ENCODE measurements at regions not wholly inside any gene's neighbourhood (a gene's known extent, or its start where the extent isn't known, plus 50 kb on each side); places are given as distances from the start of the nearest gene placed in this dataset.

DNA sequence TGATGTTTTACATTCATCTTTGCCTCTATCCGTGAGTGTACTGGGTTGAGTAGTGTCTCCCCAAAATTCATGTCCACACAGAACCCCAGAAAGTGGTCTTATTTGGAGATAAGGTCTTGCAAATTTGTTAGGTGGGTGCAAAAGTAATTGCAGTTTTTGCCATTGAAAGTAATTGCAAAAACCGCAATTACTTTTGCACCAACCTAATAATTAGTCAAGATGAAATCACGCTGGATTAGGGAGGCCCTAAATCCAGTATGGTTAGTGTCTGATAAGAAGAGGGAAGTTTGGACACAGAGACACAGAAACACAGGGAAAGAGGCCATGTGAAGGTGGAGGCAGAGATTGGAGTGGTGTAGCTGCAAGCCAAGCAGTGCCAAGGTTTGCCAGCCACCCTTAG is 57.8 kb upstream of the SPRED2 start:
- Histone ChIP-seq H3K9ac (ENCODE audit: low read length) (no peak overlapping the region), H3K27ac (ENCODE audit: low read depth, low read length) (no peak overlapping the region), H3K4me1 (ENCODE audit: insufficient read depth, low read length) (no peaks in the 10 kb centered on the region), H3K4me3 (ENCODE audit: low read depth in 1 of 2, low read length in 2 of 2) (no peak overlapping the region), H3K36me3 (ENCODE audit: insufficient read depth, low read length) (no peaks in the 10 kb centered on the region), H3K9me3 (ENCODE audit: low read length) (no peaks in the 10 kb centered on the region), H3K27me3 (ENCODE audit: control insufficient read depth in 1 of 2, insufficient read depth in 2 of 2, low read length in 2 of 2) (no peaks in the 10 kb centered on the region)

DNA sequence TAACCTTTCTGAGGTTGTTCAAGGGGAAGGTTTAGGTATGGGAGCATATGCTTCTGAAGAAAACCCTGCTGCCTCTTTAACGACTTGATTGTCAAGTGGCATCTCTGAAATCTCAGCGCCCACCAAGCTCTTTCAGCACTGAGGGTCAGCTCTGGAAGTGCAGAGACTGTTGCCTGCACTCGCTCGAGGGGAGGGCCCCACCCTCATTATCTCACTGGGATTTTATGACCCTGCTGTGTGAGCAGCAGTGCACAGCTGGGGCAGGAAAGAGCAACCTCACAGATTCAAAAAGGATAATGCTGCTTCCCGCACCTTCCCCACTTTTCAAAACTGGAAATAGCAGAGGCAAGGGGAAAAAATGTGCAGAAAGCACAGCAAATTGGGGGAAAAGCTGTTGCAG is 56.9 kb upstream of the SPRED2 start:
- no peaks in the 10 kb centered on the region for H3K9me3 ChIP-seq (ENCODE audit: low read length)
- H3K27ac ChIP-seq (ENCODE audit: low read depth, low read length): no peak overlapping the region
- no peaks in the 10 kb centered on the region for H3K4me1 ChIP-seq (ENCODE audit: insufficient read depth, low read length)
- no peak overlapping the region for H3K4me3 ChIP-seq (ENCODE audit: low read depth in 1 of 2, low read length in 2 of 2)
- no peaks in the 10 kb centered on the region for H3K36me3 ChIP-seq (ENCODE audit: insufficient read depth, low read length)
- H3K9ac ChIP-seq (ENCODE audit: low read length): no peak overlapping the region
- H3K27me3 ChIP-seq (ENCODE audit: control insufficient read depth in 1 of 2, insufficient read depth in 2 of 2, low read length in 2 of 2): no peaks in the 10 kb centered on the region

DNA sequence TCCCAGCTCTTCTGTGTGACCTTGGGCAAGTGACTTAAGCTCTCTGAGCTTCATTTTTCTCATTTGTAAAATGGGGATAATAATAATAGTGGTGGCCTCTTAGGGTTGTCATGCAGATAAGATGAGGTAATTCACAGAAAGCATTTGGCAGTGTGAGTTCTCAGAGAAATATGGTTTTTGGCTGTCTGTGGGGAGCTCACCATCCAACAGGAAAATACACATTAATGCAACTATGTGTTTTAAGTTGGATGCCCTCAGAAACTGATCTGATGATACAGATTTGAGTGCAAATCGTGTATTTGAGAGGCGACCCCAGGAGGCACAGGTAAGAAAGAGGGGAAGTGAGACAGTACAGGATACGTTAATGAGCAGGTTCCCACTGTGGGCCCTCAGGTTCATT is 56.1 kb upstream of the SPRED2 start:
- no peak overlapping the region for H3K27ac ChIP-seq (ENCODE audit: low read depth, low read length)
- no peaks in the 10 kb centered on the region for H3K27me3 ChIP-seq (ENCODE audit: control insufficient read depth in 1 of 2, insufficient read depth in 2 of 2, low read length in 2 of 2)
- no peak overlapping the region for H3K4me3 ChIP-seq (ENCODE audit: low read depth in 1 of 2, low read length in 2 of 2)
- no peaks in the 10 kb centered on the region for H3K36me3 ChIP-seq (ENCODE audit: insufficient read depth, low read length)
- no peaks in the 10 kb centered on the region for H3K9me3 ChIP-seq (ENCODE audit: low read length)
- no peak overlapping the region for H3K9ac ChIP-seq (ENCODE audit: low read length)
- H3K4me1 ChIP-seq (ENCODE audit: insufficient read depth, low read length): no peaks in the 10 kb centered on the region

DNA sequence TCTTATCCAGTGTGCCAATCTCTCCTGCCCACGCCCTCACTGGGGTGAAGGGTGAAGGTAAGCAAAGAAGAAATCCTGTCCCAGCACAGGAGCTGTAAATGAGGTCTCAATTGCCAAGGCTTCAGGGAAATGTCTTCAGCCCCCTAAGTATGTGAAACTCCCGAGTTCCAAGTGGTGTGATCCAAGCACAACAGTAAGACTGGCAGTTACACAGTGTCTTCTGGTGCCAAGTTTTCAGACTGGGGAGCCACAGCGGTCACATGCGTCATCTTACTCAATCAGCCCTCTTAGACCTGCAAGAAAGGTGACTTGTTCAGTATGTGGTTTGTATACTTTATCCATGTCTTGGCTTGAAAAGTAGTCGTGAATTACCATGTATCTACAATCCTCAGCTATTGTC is 55.0 kb upstream of the SPRED2 start:
- Histone ChIP-seq H3K27me3 (ENCODE audit: control insufficient read depth in 1 of 2, insufficient read depth in 2 of 2, low read length in 2 of 2) (no peaks in the 10 kb centered on the region), H3K4me1 (ENCODE audit: insufficient read depth, low read length) (no peaks in the 10 kb centered on the region), H3K4me3 (ENCODE audit: low read depth in 1 of 2, low read length in 2 of 2) (no peak overlapping the region), H3K36me3 (ENCODE audit: insufficient read depth, low read length) (no peaks in the 10 kb centered on the region), H3K27ac (ENCODE audit: low read depth, low read length) (no peak overlapping the region), H3K9me3 (ENCODE audit: low read length) (no peaks in the 10 kb centered on the region), H3K9ac (ENCODE audit: low read length) (no peak overlapping the region)

GRCh38 chr2:65486802-65487201 is 54.4 kb upstream of the SPRED2 start:
- Histone ChIP-seq H3K4me1 (ENCODE audit: insufficient read depth, low read length) (no peaks in the 10 kb centered on the region), H3K4me3 (ENCODE audit: low read depth in 1 of 2, low read length in 2 of 2) (no peak overlapping the region), H3K36me3 (ENCODE audit: insufficient read depth, low read length) (no peaks in the 10 kb centered on the region), H3K9ac (ENCODE audit: low read length) (no peak overlapping the region), H3K27ac (ENCODE audit: low read depth, low read length) (no peak overlapping the region), H3K27me3 (ENCODE audit: control insufficient read depth in 1 of 2, insufficient read depth in 2 of 2, low read length in 2 of 2) (no peaks in the 10 kb centered on the region), H3K9me3 (ENCODE audit: low read length) (no peaks in the 10 kb centered on the region)

- Histone ChIP-seq H3K9me3 (ENCODE audit: low read length) (no peaks in the 10 kb centered on the region), H3K4me1 (ENCODE audit: insufficient read depth, low read length) (no peaks in the 10 kb centered on the region), H3K9ac (ENCODE audit: low read length) (no peak overlapping the region), H3K4me3 (ENCODE audit: low read depth in 1 of 2, low read length in 2 of 2) (no peak overlapping the region), H3K27me3 (ENCODE audit: control insufficient read depth in 1 of 2, insufficient read depth in 2 of 2, low read length in 2 of 2) (no peaks in the 10 kb centered on the region), H3K36me3 (ENCODE audit: insufficient read depth, low read length) (no peaks in the 10 kb centered on the region), H3K27ac (ENCODE audit: low read depth, low read length) (no peak overlapping the region)
These were observed 53.9 kb upstream of the SPRED2 start for GRCh38 chr2:65486282-65486681.

- no peak overlapping the region for H3K4me3 ChIP-seq (ENCODE audit: low read depth in 1 of 2, low read length in 2 of 2)
- no peak overlapping the region for H3K9ac ChIP-seq (ENCODE audit: low read length)
- H3K4me1 ChIP-seq (ENCODE audit: insufficient read depth, low read length): no peaks in the 10 kb centered on the region
- H3K27ac ChIP-seq (ENCODE audit: low read depth, low read length): no peak overlapping the region
- no peaks in the 10 kb centered on the region for H3K27me3 ChIP-seq (ENCODE audit: control insufficient read depth in 1 of 2, insufficient read depth in 2 of 2, low read length in 2 of 2)
- no peaks in the 10 kb centered on the region for H3K36me3 ChIP-seq (ENCODE audit: insufficient read depth, low read length)
- H3K9me3 ChIP-seq (ENCODE audit: low read length): no peaks in the 10 kb centered on the region
These were observed 53.4 kb upstream of the SPRED2 start for GRCh38 chr2:65485839-65486238.

DNA sequence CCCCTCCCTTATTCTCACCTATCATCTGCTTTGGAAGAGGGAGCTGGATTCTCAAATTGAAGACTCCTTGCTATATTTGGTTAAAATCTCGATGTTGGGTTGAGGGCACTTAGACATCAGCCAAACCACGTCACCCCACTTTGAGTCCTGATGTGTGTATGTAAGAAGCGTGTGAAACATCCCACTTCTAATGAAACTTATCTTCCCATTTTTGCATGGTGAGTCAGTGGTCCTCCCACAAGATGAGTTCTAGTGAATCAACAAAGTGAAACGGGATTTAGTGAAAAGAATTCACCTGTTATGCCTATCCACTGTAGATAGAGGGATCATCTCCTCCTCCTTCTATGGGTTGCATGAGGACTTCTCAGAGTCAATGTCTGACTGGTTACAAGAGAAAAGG is 51.4 kb upstream of the SPRED2 start:
- no peaks in the 10 kb centered on the region for H3K36me3 ChIP-seq (ENCODE audit: insufficient read depth, low read length)

DNA sequence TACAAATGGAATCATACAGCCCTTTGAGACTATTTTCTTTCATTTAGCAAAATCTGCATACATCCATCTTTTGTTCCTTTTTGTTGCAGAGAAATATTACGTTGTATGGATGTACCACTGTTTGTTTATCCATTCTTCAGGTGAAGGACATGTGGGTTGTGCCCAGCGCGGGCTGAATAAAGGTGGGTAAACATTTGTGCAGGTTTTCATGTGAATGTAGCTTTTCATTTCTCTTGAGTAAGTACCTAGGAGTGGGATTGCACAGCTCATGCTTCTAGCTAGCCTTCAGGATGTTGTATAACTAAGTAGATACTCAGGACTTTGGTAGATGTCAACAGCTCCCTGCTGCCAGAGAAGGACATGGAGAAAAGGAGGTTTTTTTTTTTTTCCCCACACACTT is 50.6 kb upstream of the SPRED2 start:
- Histone ChIP-seq H3K9ac (ENCODE audit: low read length) (no peak overlapping the region), H3K4me1 (ENCODE audit: insufficient read depth, low read length) (no peaks in the 10 kb centered on the region), H3K27ac (ENCODE audit: low read depth, low read length) (no peak overlapping the region), H3K9me3 (ENCODE audit: low read length) (no peaks in the 10 kb centered on the region), H3K4me3 (ENCODE audit: low read depth in 1 of 2, low read length in 2 of 2) (no peak overlapping the region), H3K27me3 (ENCODE audit: control insufficient read depth in 1 of 2, insufficient read depth in 2 of 2, low read length in 2 of 2) (no peaks in the 10 kb centered on the region), H3K36me3 (ENCODE audit: insufficient read depth, low read length) (no peaks in the 10 kb centered on the region)

More for the DNA sequence above, 51.4 kb upstream of the SPRED2 start:
- Histone ChIP-seq H3K27me3 (ENCODE audit: control insufficient read depth in 1 of 2, insufficient read depth in 2 of 2, low read length in 2 of 2) (no peaks in the 10 kb centered on the region), H3K27ac (ENCODE audit: low read depth, low read length) (no peak overlapping the region), H3K4me3 (ENCODE audit: low read depth in 1 of 2, low read length in 2 of 2) (no peak overlapping the region), H3K9ac (ENCODE audit: low read length) (no peak overlapping the region), H3K9me3 (ENCODE audit: low read length) (no peaks in the 10 kb centered on the region), H3K4me1 (ENCODE audit: insufficient read depth, low read length) (no peaks in the 10 kb centered on the region)

All from muscle layer of colon (tissue), 2 donors.